Gastroesophageal sphincter (tissue), 4 donors: ENCODE measurements at regions not wholly inside any gene's neighbourhood (a gene's known extent, or its start where the extent isn't known, plus 50 kb on each side); places are given as distances from the start of the nearest gene placed in this dataset.

Experiments
- ATAC-seq: fragments of 150-250 bp; one replicate; pipeline ENCODE4 v1.9.1; 2016; ENCODE audit warnings: mild to moderate bottlenecking, moderate library complexity
- H3K27ac ChIP-seq, 4 donors: fragments of 200-600 bp; sonication (generic) in 3 of 4; 1 replicate in 3 of 4; 2 replicates in 1 of 4; pipeline ENCODE4 v1.5.1; 2016 to 2019
- H3K27me3 ChIP-seq: fragments of 200-600 bp; sonication (generic); one replicate; pipeline ENCODE4 v1.5.1; 2019
- H3K36me3 ChIP-seq, 2 donors: fragments of 200-600 bp; sonication (generic); one replicate each; pipeline ENCODE4 v1.5.1; 2019; ENCODE audit warnings: control low read depth in 1 of 2
- H3K4me1 ChIP-seq, 3 donors: fragments of 200-600 bp; sonication (generic); 1 replicate in 2 of 3; 2 replicates in 1 of 3; pipeline ENCODE4 v1.5.1; 2016 to 2019; ENCODE audit warnings: control low read depth in 2 of 3
- H3K4me3 ChIP-seq, 2 donors: fragments of 200-600 bp; sonication (generic); one replicate each; pipeline ENCODE4 v1.5.1; 2019; ENCODE audit warnings: mild to moderate bottlenecking in 1 of 2, moderate library complexity in 1 of 2
- H3K9me3 ChIP-seq, 3 donors: fragments of 200-600 bp; sonication (generic); one replicate each; pipeline ENCODE4 v1.5.1; 2017 to 2019; ENCODE audit warnings: control low read depth in 2 of 3
- CTCF ChIP-seq, 4 experiments: fragments of 200-600 bp in 2 of 4; fragments of 450-650 bp in 2 of 4; sonication (generic) in 1 of 4; IDR thresholded peaks; one replicate each; pipeline ENCODE4 v1.5.1; 2017 to 2019; ENCODE audit warnings: antibody characterized with exemption in 4 of 4, mild to moderate bottlenecking in 2 of 4, moderate library complexity in 2 of 4
- EP300 ChIP-seq: sonication (generic); formaldehyde crosslinking; IDR thresholded peaks from one replicate; pipeline ENCODE4 v1.6.1; 2017; ENCODE audit warnings: antibody characterized with exemption, mild to moderate bottlenecking
- POLR2A ChIP-seq, 2 donors: fragments of 450-650 bp; IDR thresholded peaks; one replicate each; pipeline ENCODE4 v1.6.1; 2017; ENCODE audit warnings: antibody characterized with exemption in 2 of 2, mild to moderate bottlenecking in 2 of 2, moderate library complexity in 1 of 2
- POLR2AphosphoS5 ChIP-seq: sonication (generic); formaldehyde crosslinking; IDR thresholded peaks from one replicate; pipeline ENCODE4 v1.6.1; 2017; ENCODE audit warnings: antibody characterized with exemption
- WGBS, 2 donors: methylation state at CpG; one replicate each; pipeline ENCODE4 v1.1.5; 2018; ENCODE audit warnings: low coverage in 1 of 2; 5-methylcytosine and 5-hydroxymethylcytosine counted together

GRCh38 chr16:60586493-60586892, 1449.7 kb downstream of the CDH8 start:
- whole genome bisulfite sequencing, 2 donors, result 61 to 66% methylated on average over 2 of the region's 2 CpGs
- H3K9me3 ChIP-seq, result no peaks in the 10 kb centered on the region
- H3K4me3 ChIP-seq, result no peak overlapping the region
- H3K4me1 ChIP-seq, result no peaks in the 10 kb centered on the region
- no peak for ATAC-seq
- no peaks in the 10 kb centered on the region for H3K27me3 ChIP-seq
- no peak for TF ChIP-seq POLR2AphosphoS5
- no peak for TF ChIP-seq EP300
- TF ChIP-seq CTCF (IDR thresholded peaks at IDR 0.05), result no peak
- no peak for TF ChIP-seq POLR2A (IDR thresholded peaks at IDR 0.05)
- no peaks in the 10 kb centered on the region for H3K36me3 ChIP-seq
- H3K27ac ChIP-seq, result no peak overlapping the region

GRCh38 chr16:60582528-60582927, 1453.7 kb downstream of the CDH8 start:
- Histone ChIP-seq H3K9me3 (no peaks in the 10 kb centered on the region), H3K27me3 (no peaks in the 10 kb centered on the region), H3K36me3 (no peaks in the 10 kb centered on the region), H3K27ac (no peak overlapping the region), H3K4me1 (no peaks in the 10 kb centered on the region), H3K4me3 (no peak overlapping the region)
- WGBS, 2 donors, result 75 to 82% methylated on average over 4 of the region's 4 CpGs
- TF ChIP-seq EP300, result no peak
- no peak for TF ChIP-seq POLR2AphosphoS5
- TF ChIP-seq CTCF (IDR thresholded peaks at IDR 0.05), result no peak
- TF ChIP-seq POLR2A (IDR thresholded peaks at IDR 0.05), result no peak
- ATAC-seq, result no peak

GRCh38 chr16:60566901-60567300, 1469.3 kb downstream of the CDH8 start:
- no peak for ATAC-seq
- Histone ChIP-seq H3K4me1 (no peaks in the 10 kb centered on the region), H3K36me3 (no peaks in the 10 kb centered on the region), H3K4me3 (no peak overlapping the region), H3K9me3 (peaks cover 0 to 5% (median 0%) of the 10 kb centered on the region in 3 donors), H3K27me3 (no peaks in the 10 kb centered on the region), H3K27ac (no peak overlapping the region)
- no peak for TF ChIP-seq EP300
- TF ChIP-seq CTCF (IDR thresholded peaks at IDR 0.05), result no peak
- no peak for TF ChIP-seq POLR2AphosphoS5
- no peak for TF ChIP-seq POLR2A (IDR thresholded peaks at IDR 0.05)

GRCh38 chr16:60564588-60564987, 1471.7 kb downstream of the CDH8 start:
- no peaks in the 10 kb centered on the region for H3K4me1 ChIP-seq
- peaks cover 0 to 5% (median 0%) of the 10 kb centered on the region in 3 donors for H3K9me3 ChIP-seq
- H3K36me3 ChIP-seq, result no peaks in the 10 kb centered on the region
- ATAC-seq, result no peak
- no peak overlapping the region for H3K27ac ChIP-seq
- 83 to 89% methylated on average over 2 of the region's 2 CpGs for WGBS, 2 donors
- no peak overlapping the region for H3K4me3 ChIP-seq
- H3K27me3 ChIP-seq, result no peaks in the 10 kb centered on the region
- TF ChIP-seq POLR2A (IDR thresholded peaks at IDR 0.05), result no peak
- no peak for TF ChIP-seq POLR2AphosphoS5
- no peak for TF ChIP-seq CTCF (IDR thresholded peaks at IDR 0.05)
- TF ChIP-seq EP300, result no peak

GRCh38 chr16:60563166-60563565, 1473.1 kb downstream of the CDH8 start:
- no peaks in the 10 kb centered on the region for H3K4me1 ChIP-seq
- H3K27me3 ChIP-seq, result no peaks in the 10 kb centered on the region
- no peak for TF ChIP-seq POLR2A (IDR thresholded peaks at IDR 0.05)
- no peak for TF ChIP-seq CTCF (IDR thresholded peaks at IDR 0.05)
- no peak for TF ChIP-seq EP300
- no peak for TF ChIP-seq POLR2AphosphoS5
- ATAC-seq, result no peak
- no peaks in the 10 kb centered on the region for H3K9me3 ChIP-seq
- no peak overlapping the region for H3K27ac ChIP-seq
- H3K4me3 ChIP-seq, result no peak overlapping the region
- no peaks in the 10 kb centered on the region for H3K36me3 ChIP-seq
